ENCODE measurements at regions not wholly inside any gene's neighbourhood (a gene's known extent, or its start where the extent isn't known, plus 50 kb on each side); places are given as distances from the start of the nearest gene placed in this dataset.
"Not testable (repeated sequence)": the region's sequence is repeated elsewhere in the genome, so short reads cannot be mapped to it uniquely, and the experiment has no call there.

- peak; percentile 28 for DNase-seq
These were observed 539.9 kb downstream of the ZNF608 start for GRCh38 chr5:124206540-124206939.

- DNase-seq, result no peak
These were observed 543.1 kb downstream of the ZNF608 start for GRCh38 chr5:124203303-124203702.

- no peak for DNase-seq
These were observed 546.1 kb downstream of the ZNF608 start for GRCh38 chr5:124200381-124200780.

- DNase-seq, result no peak
These were observed 546.5 kb downstream of the ZNF608 start for GRCh38 chr5:124199893-124200292.

- DNase-seq, result no peak
These were observed 551.0 kb downstream of the ZNF608 start for GRCh38 chr5:124195411-124195810.

GRCh38 chr5:124194282-124194681 is 552.2 kb downstream of the ZNF608 start:
- DNase-seq, result no peak

GRCh38 chr5:124193371-124193789 is 553.1 kb downstream of the ZNF608 start:
- DNase-seq, result no peak

GRCh38 chr5:124192716-124193115 is 553.7 kb downstream of the ZNF608 start:
- no peak for DNase-seq

- DNase-seq, result no peak
These were observed 560.7 kb downstream of the ZNF608 start for GRCh38 chr5:124185716-124186115.

- no peak for DNase-seq
These were observed 564.3 kb downstream of the ZNF608 start for GRCh38 chr5:124182133-124182532.

- no peak for DNase-seq
These were observed 565.5 kb downstream of the ZNF608 start for GRCh38 chr5:124180875-124181461.

- DNase-seq, result no peak
These were observed 566.1 kb downstream of the ZNF608 start for GRCh38 chr5:124180299-124180874.

- DNase-seq, result no peak
These were observed 566.6 kb downstream of the ZNF608 start for GRCh38 chr5:124179819-124180218.

- no peak for DNase-seq
These were observed 568.4 kb downstream of the ZNF608 start for GRCh38 chr5:124178050-124178449.

GRCh38 chr5:124176692-124177091 is 569.7 kb downstream of the ZNF608 start:
- DNase-seq, result no peak

GRCh38 chr5:124173386-124173785 is 573.1 kb downstream of the ZNF608 start:
- DNase-seq, result no peak

- DNase-seq, result no peak
These were observed 573.9 kb downstream of the ZNF608 start for GRCh38 chr5:124172389-124173003.

GRCh38 chr5:124168093-124168492 is 578.3 kb downstream of the ZNF608 start:
- not testable (repeated sequence) for DNase-seq

GRCh38 chr5:124162767-124163532 is 583.5 kb downstream of the ZNF608 start:
- DNase-seq, result peak; percentile 26

- DNase-seq, result no peak
These were observed 585.2 kb downstream of the ZNF608 start for GRCh38 chr5:124161266-124161665.

- no peak for DNase-seq
These were observed 586.2 kb downstream of the ZNF608 start for GRCh38 chr5:124160265-124160664.

- DNase-seq, result no peak
These were observed 589.1 kb downstream of the ZNF608 start for GRCh38 chr5:124157320-124157719.

- no peak for DNase-seq
These were observed 589.9 kb downstream of the ZNF608 start for GRCh38 chr5:124156415-124156996.
